A673 (cell line): ENCODE measurements at regions not wholly inside any gene's neighbourhood (a gene's known extent, or its start where the extent isn't known, plus 50 kb on each side); places are given as distances from the start of the nearest gene placed in this dataset.

Experiments used
- EZH2 ChIP-seq: fragments of 200-600 bp; sonication (generic); IDR thresholded peaks from 2 replicates; pipeline ENCODE4 v1.6.1; 2017; ENCODE audit warnings: borderline replicate concordance, low read depth, mild to moderate bottlenecking, mixed read lengths, antibody characterized with exemption, low read length; ENCODE audit not compliant: poor library complexity, severe bottlenecking
- TF ChIP-seq, protein P1 (sequence below): fragments of 300-800, 200-600 bp; sonication (generic); conservative IDR thresholded peaks from 2 replicates; pipeline ENCODE4 v1.5.1; 2017; ENCODE audit warnings: low read depth, mild to moderate bottlenecking, antibody characterized with exemption, low read length, moderate library complexity, mixed read lengths

DNA sequence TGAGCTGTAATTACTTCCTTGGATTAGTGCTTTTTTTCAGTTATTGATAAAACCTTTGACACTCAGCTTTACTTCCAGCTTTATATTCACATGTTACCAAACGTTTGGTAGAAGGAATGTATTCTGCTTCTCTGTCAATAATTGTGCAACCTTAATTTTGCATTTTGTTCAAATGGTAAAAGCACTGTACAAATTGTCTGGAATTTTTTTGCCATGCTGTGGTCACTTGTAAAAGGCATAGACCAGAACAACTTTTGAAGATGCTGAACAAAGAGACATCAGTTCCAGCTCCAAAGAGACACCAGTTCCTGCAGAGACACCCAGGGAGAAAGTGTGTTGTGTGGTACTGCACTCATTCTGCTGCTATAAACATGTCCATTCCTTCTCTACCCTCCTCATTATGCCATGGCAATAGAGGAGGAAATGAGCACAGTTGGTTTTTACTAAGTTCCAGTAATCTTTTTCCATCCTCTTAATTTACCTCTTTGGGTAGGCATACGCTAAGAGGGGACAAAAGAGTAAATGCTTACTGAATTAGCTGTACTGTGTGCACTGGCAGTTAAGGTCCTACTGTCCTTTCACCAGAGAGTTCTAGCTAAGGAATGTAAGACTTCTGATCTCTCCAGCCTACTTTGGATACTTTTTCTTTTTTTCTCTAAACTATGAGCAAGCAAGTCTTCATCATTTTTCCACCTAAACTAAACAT is 387.4 kb downstream of the FGF10 start:
- TF ChIP-seq, protein P1, sequence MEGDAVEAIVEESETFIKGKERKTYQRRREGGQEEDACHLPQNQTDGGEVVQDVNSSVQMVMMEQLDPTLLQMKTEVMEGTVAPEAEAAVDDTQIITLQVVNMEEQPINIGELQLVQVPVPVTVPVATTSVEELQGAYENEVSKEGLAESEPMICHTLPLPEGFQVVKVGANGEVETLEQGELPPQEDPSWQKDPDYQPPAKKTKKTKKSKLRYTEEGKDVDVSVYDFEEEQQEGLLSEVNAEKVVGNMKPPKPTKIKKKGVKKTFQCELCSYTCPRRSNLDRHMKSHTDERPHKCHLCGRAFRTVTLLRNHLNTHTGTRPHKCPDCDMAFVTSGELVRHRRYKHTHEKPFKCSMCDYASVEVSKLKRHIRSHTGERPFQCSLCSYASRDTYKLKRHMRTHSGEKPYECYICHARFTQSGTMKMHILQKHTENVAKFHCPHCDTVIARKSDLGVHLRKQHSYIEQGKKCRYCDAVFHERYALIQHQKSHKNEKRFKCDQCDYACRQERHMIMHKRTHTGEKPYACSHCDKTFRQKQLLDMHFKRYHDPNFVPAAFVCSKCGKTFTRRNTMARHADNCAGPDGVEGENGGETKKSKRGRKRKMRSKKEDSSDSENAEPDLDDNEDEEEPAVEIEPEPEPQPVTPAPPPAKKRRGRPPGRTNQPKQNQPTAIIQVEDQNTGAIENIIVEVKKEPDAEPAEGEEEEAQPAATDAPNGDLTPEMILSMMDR, result no peak
- TF ChIP-seq EZH2, result no peak
